ENCODE measurements at regions not wholly inside any gene's neighbourhood (a gene's known extent, or its start where the extent isn't known, plus 50 kb on each side); places are given as distances from the start of the nearest gene placed in this dataset.
"Not testable (repeated sequence)": the region's sequence is repeated elsewhere in the genome, so short reads cannot be mapped to it uniquely, and the experiment has no call there.

DNA sequence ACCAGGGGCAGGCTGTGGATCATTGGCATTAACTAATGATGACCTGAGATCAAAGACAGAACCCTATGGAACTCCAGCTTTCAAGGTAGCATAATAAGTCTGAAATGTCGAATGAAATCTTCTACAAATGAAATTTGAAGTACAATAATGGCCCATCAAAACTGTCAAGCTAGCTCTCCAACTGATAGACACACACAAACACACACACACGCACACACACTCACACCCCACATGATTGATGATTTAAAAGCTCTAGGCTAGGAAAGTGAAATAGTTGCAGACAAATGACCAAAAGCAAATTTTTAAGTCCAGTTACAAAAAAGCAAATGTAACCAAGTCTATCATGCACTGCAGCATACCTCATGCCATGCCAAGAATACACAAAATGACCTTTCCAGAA is 655.7 kb downstream of the C4orf33 start:
- DNase-seq: no peak

- DNase-seq: no peak
Observed at GRCh38 chr4:129783596-129783995, 687.6 kb downstream of the C4orf33 start.

DNA sequence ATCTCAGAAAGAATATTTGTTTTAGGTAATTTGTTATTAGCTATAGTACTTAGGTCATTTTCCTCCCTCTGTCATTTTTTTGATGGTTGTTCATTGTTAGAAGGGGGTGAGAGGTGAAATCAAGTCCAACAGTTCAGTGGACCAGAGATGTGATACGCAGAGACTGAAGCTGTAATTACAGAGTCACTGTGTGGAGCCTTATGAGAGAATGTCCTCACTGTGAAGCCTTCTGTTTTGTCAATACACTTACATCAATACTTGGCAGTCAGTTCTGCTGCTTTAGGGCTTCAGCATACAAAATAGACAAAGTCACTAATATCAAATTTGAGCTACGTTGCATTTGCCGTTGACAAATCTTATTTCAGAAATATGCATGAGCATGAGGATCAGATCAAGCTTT is 692.5 kb downstream of the C4orf33 start:
- DNase-seq: no peak

GRCh38 chr4:129804461-129804981 is 708.6 kb downstream of the C4orf33 start:
- DNase-seq: no peak

GRCh38 chr4:129806986-129807385 is 711.0 kb downstream of the C4orf33 start:
- no peak for DNase-seq

GRCh38 chr4:129808242-129808641 is 712.3 kb downstream of the C4orf33 start:
- no peak for DNase-seq

DNA sequence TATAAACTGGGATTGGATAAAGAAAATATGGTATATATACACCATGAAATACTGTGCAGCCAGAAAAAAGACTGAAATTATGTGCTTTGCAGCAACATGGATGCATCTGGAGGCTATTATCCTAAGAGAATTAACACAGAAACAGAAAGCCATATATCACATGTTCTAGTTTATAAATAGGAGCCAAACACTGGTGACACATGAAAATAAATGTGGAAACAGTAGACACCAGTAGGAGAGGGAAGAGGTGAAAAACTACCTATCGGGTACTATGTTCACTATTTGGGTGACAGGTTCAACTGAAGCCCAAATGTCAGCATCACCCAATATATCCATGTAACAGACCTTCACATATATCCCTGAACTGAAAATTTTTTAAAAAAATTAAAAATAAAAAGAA is 725.1 kb downstream of the C4orf33 start:
- no peak for DNase-seq

GRCh38 chr4:129821963-129822362 is 726.0 kb downstream of the C4orf33 start:
- no peak for DNase-seq

DNA sequence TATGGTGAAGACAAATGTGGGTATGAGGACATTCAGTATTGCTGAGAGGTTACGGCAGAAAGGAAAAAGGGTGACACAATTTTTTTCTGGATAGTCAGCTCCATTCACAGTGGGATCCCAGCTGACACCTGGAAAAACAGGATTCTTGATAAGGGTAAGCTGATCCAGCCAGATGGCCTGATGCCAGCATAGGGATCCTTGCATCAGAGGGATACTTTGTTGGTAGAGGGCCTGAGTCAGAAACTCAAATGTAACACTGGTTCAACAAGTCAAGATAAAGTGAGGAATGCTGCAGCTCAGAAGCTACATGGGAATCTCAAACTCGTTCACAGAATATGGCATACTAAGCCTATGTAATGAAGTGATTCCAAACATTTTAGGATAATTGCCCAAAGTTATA is 726.7 kb downstream of the C4orf33 start:
- no peak for DNase-seq

DNA sequence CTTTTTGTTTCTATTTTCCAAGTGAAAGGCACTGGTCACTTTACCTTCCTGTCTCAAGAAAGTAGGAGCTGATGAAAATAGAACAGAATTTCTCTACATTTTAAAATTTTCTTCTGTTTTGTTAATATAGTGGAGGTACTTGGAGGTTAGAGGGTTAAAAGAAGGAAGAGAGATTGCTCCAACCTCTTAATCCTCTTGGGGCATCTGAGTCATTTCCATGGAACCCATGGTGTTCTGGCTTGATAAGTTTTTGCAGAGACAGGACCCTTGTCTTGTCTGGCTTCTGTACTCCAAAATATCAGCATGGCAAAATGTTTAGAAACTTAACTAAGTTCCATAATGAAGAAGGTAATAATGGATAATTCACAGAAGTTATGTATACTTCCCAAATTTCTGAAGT is 727.2 kb downstream of the C4orf33 start:
- DNase-seq: no peak

DNA sequence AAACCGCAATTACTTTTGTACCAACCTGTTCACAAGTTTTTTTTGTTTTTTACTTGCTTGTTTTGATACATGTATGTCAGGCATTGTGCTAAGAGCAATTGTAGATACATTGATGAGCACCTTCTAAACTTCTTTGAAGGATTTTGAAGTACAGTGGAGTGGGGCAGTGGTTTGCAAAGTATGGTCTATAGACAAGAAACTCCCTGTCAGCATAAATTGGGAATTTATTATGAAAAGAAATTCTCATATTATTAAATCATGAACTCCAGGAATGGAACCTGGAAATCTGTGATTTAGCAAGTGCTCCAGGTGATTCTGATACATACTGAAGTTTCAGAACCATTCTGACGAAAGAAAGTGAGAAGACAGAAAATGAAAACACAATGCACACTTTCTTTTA is 733.4 kb downstream of the C4orf33 start:
- DNase-seq: no peak

DNA sequence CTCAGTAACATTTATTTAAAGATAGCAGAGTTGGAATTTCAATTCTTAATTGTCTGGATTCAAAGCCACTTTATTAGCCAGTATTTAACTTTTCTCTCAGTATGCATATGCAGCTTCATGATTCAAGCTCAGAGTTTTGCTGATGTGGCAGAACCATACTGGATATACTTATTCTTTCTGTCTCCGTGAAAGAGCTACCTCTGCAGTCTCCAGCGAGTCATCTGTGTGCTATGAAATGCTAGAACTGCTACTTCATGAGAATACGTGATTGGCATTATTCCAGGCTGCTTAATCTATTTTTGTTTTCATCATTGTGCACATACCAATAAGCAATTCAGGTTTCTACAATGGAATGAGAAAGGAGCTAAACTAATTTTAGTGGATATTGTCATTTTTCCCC is 743.7 kb downstream of the C4orf33 start:
- no peak for DNase-seq

DNA sequence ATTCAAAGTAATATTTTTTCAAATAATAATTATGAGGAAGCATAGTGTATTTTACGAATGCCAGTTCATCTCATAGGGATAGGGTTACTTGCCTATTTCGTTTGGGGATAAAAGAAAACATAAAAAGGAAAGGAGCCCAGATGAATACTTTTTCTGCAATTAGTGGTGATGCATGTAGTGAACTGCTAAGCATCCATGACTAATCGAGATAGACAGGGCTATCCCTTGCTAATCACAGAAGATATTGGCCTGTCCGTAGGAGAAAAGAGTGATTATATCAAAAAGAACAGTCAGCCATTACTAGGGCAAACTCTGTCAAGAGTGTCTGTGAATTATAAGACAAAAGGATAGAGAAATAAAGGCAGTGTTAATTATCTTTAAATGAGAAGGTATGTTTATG is 746.1 kb downstream of the C4orf33 start:
- no peak for DNase-seq

DNA sequence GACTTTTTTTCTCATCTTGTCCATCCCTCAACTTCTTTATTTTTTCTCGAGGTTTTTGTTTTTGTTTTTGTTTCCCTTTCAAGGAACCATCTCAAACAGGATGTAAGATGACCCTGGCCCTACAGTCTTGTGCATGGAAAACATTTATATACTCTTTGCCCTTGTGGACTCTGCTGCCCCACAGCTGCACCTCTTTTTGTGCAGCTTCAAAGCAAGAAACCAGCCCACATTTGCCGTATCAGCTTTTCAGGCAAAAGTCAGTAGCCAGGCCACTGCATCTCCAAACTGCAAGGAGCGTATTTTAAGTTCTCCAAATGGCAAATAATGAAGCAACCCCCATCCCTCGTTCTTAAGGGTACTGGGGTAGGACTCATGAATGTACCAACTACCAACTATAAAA is 756.5 kb downstream of the C4orf33 start:
- DNase-seq: no peak

DNA sequence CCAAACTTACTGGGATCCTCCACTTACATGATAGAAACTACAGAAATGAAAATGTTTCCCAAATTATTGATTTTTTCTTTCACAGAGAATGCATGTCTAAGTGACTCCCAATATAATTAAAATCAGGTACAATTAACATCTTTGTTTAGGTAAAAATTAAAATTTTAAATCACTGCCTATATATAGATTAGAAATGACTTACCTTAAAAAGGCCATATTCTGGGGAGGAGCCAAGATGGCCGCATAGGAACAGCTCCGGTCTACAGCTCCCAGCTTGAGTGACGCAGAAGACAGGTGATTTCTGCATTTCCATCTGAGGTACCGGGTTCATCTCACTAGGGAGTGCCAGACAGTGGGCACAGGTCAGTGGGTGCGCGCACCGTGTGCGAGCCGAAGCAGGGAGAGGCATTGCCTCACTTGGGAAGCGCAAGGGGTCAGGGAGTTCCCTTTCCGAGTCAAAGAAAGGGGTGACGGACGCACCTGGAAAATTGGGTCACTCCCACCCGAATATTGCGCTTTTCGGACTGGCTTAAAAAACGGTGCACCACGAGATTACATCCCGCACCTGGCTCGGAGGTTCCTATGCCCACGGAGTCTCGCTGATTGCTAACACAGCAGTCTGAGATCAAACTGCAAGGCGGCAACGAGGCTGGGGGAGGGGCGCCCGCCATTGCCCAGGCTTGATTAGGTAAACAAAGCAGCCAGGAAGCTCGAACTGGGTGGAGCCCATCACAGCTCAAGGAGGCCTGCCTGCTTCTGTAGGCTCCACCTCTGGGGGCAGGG is 757.9 kb downstream of the C4orf33 start:
- not testable (repeated sequence) for DNase-seq

DNA sequence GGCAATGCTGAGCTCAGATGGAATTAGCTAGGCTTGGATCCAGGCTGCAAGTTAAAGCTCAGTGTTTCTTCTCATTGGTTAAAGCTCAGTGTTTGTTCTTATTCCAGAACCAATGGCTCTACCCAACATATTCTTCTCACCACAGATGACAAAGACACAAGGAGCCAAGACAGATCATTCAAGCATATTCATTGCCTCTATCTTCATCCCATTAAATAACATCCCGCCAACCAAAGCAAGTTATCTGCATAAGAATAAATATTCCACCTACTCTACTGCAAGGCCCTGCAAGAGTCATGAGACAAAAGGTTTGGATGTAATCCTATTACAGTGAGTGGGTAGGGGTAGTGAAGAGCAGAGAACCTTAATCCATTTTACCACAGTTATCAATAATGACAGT is 766.5 kb downstream of the C4orf33 start:
- DNase-seq: no peak

DNA sequence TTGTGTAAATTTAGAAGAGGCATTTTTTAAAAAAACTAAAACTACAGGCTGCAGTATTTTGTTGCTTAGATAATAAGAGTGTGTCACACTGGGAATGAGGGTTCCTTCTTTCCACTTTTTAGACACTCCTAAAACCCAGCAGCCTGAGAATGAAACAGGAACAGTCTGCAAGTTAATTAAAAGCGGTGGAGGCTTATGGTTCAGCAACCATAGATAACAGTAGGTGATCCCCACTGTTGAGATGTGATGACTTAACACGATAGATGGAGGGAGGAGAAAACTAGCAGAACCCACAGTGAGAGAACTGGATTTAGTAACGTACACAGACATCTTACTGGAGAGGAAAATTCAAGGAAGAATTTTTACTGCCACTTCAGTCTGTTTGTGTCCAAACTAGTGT is 767.3 kb downstream of the C4orf33 start:
- DNase-seq: no peak

GRCh38 chr4:129883996-129884395 is 788.0 kb downstream of the C4orf33 start:
- DNase-seq: no peak

- no peak for DNase-seq
Observed at GRCh38 chr4:129897111-129897510, 801.2 kb downstream of the C4orf33 start.

DNA sequence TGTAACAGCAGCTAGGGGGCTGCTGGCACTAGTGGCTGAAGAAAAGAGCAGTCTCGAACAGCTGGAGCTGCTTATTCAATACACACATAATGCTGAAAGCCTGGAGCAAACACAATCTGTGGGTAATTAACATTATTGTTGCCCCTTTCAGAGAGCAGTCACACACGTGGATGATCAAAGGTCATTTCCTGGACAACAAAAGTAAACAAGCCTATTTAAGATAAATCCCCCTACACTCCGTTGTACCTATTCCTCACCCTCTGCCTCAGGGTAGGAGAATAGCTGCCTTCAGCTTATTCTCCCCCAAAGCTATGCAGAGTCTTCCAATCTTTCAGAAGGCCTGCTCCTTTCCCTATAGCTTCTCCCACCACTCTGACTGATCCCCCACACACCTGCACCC is 803.9 kb downstream of the C4orf33 start:
- no peak for DNase-seq

- no peak for DNase-seq
Observed at GRCh38 chr4:129900430-129900953, 804.5 kb downstream of the C4orf33 start.

GRCh38 chr4:129901205-129901604 is 805.3 kb downstream of the C4orf33 start:
- no peak for DNase-seq

DNA sequence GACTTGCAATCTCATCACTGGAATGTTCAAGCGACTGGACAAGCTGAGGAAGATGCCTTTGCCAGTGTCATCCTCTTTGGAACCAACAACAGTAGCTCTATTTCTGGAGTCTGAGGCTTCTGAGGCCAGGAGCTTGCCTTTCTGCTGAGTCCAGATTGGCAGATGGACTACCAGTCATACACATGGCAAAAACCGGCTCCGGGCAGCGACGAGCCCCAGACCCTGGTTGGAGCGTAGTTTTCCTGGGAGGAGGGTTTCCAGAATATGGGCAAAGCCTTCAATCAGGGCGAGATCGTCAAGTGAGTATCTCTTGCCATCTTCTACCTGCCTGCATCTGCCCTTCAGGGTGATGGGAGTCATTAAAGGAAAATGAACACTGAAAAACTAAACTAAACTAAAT is 807.9 kb downstream of the C4orf33 start:
- DNase-seq: no peak

DNA sequence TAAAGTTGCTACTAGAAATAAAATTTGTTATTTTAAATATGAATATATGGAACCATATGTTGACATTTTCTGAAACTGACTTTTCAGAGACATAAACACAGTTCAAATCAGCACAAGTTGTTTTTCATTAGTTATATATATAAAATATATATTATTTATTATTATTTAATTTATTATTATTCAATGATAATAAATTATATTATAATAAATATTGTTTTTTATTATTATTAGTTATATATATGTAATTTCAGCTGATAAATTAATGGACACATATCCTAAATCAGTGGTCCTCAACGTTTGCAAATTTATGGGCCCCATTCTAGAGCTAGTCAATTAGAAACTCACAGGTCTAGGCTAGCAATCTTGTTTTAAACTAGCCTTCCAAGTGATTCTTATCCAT is 809.3 kb downstream of the C4orf33 start:
- DNase-seq: no peak

GRCh38 chr4:129908117-129908516 is 812.2 kb downstream of the C4orf33 start:
- no peak for DNase-seq
